GM12878 (cell line): ENCODE measurements at regions not wholly inside any gene's neighbourhood (a gene's known extent, or its start where the extent isn't known, plus 50 kb on each side); places are given as distances from the start of the nearest gene placed in this dataset.

ENCODE experiments used
- ATAC-seq: fragments of 200-7000 bp; cut with Tn5 transposase; 3 replicates; pipeline ENCODE4 v1.9.1; 2020; ENCODE audit warnings: mild to moderate bottlenecking, moderate library complexity
- BruUV-seq: library from RNA; stranded (reverse); fragments of 400-500 nt; replicated peaks from 2 replicates; lab custom pipeline; 2021; lab: Mats Ljungman, UMichigan
- CTCF ChIA-PET: fragments of 300-600 bp; sonication (Branson Sonifier 250); formaldehyde crosslinking; extraction: SDS; loops from one replicate; lab custom pipeline; 2021; ENCODE audit warnings: inconsistent platforms; lab: Yijun Ruan, JAX
- POLR2A ChIA-PET: fragments of 350-600 bp; formaldehyde crosslinking; extraction: SDS; loops from one replicate; lab custom pipeline; 2021; ENCODE audit warnings: inconsistent platforms; lab: Charles Lee
- RAD21 ChIA-PET: fragments of 300-600 bp; sonication (Branson Sonifier 250); formaldehyde crosslinking; loops from one replicate; lab custom pipeline; 2023; ENCODE audit warnings: antibody characterized with exemption; ENCODE audit not compliant: unreplicated experiment; lab: Charles Lee
- SMC1A ChIA-PET: fragments of 300-600 bp; sonication (Branson Sonifier 250); formaldehyde crosslinking; loops from one replicate; lab custom pipeline; 2023; ENCODE audit not compliant: unreplicated experiment, uncharacterized antibody; lab: Charles Lee
- DNase-seq: peaks from one replicate; pipeline ENCODE4 v3.0.0-alpha.2; 2011; ENCODE audit warnings: low read depth, low spot score
- FAIRE-seq: peaks from 3 replicates; lab custom pipeline; 2011; peaks lifted over from hg19 to GRCh38; lab: Jason Lieb, UNC
- H2AFZ ChIP-seq: 2 replicates; pipeline ENCODE4 v1.6.0; 2011; ENCODE audit warnings: low read depth, low read length, control low read depth; ENCODE audit not compliant: control insufficient read depth
- H3K27ac ChIP-seq: 2 replicates; pipeline ENCODE4 v1.5.1; 2011; ENCODE audit warnings: control low read depth; ENCODE audit not compliant: control insufficient read depth, insufficient read depth
- H3K27me3 ChIP-seq, 2 experiments: replicated peaks in 1 of 2; 2 replicates each; pipeline versions ENCODE4 v1.6.0 to v1.6.1; 2011; ENCODE audit warnings: low read length in 1 of 2; ENCODE audit not compliant: control insufficient read depth in 2 of 2, insufficient read depth in 2 of 2
- H3K36me3 ChIP-seq, 2 experiments: 2 replicates each; pipeline ENCODE4 v1.5.1; 2011; ENCODE audit warnings: low read length in 1 of 2; ENCODE audit not compliant: control insufficient read depth in 2 of 2, insufficient read depth in 2 of 2
- H3K4me1 ChIP-seq: 2 replicates; pipeline ENCODE4 v1.6.1; 2011; ENCODE audit warnings: mild to moderate bottlenecking, low read length, moderate library complexity, mixed read lengths; ENCODE audit not compliant: control insufficient read depth, insufficient read depth
- H3K4me2 ChIP-seq: 2 replicates; pipeline ENCODE4 v1.6.0; 2011; ENCODE audit warnings: control low read depth; ENCODE audit not compliant: control insufficient read depth, insufficient read depth
- H3K4me3 ChIP-seq: fragments of 200-600 bp; sonication (generic); 2 replicates; pipeline ENCODE4 v1.5.1; 2016
- H3K79me2 ChIP-seq: 2 replicates; pipeline ENCODE4 v1.6.0; 2011; ENCODE audit warnings: low read length; ENCODE audit not compliant: control insufficient read depth, insufficient read depth
- H3K9ac ChIP-seq: 2 replicates; pipeline ENCODE4 v1.8.0; 2011; ENCODE audit warnings: low read length, control low read depth, mixed read lengths; ENCODE audit not compliant: control insufficient read depth, insufficient read depth
- H3K9me3 ChIP-seq: replicated peaks from 3 replicates; pipeline ENCODE4 v1.5.1; 2011; ENCODE audit warnings: mild to moderate bottlenecking, low read length; ENCODE audit not compliant: control insufficient read depth, insufficient read depth
- H4K20me1 ChIP-seq: 2 replicates; pipeline ENCODE4 v1.6.0; 2011; ENCODE audit not compliant: control insufficient read depth, insufficient read depth
- EED ChIP-seq: sonication (generic); IDR thresholded peaks from 2 replicates; pipeline ENCODE4 v1.6.1; 2016; ENCODE audit warnings: antibody characterized with exemption, low read depth
- FOS ChIP-seq: IDR thresholded peaks from 3 replicates; pipeline ENCODE4 v1.6.1; 2011; ENCODE audit warnings: borderline replicate concordance; ENCODE audit not compliant: insufficient read length; ENCODE audit errors: extremely low read depth
- IKZF1 ChIP-seq: fragments of 450-650 bp; conservative IDR thresholded peaks from 2 replicates; pipeline ENCODE4 v1.6.1; 2017; ENCODE audit warnings: antibody characterized with exemption, mild to moderate bottlenecking
- NRF1 ChIP-seq: conservative IDR thresholded peaks from 2 replicates; pipeline ENCODE4 v1.6.1; 2011; ENCODE audit warnings: mild to moderate bottlenecking, low read depth, low read length, improper control_type of control experiment
- POLR2AphosphoS2 ChIP-seq: IDR thresholded peaks from 2 replicates; pipeline ENCODE4 v1.6.1; 2011; ENCODE audit warnings: low read depth, mild to moderate bottlenecking, low read length, improper control_type of control experiment, moderate library complexity
- SPI1 ChIP-seq: IDR thresholded peaks from 2 replicates; pipeline ENCODE4 v1.6.1; 2011; ENCODE audit warnings: low read depth, mild to moderate bottlenecking, low read length, moderate library complexity, borderline replicate concordance; ENCODE audit not compliant: insufficient read depth
- SREBF2 ChIP-seq: IDR thresholded peaks from 2 replicates; pipeline ENCODE4 v1.6.1; 2012; ENCODE audit warnings: mild to moderate bottlenecking, low read length
- TCF7 ChIP-seq: IDR thresholded peaks from 2 replicates; pipeline ENCODE4 v1.6.1; 2014; ENCODE audit warnings: antibody characterized with exemption, borderline replicate concordance
- ZNF24 ChIP-seq: fragments of 450-650 bp; IDR thresholded peaks from 2 replicates; pipeline ENCODE4 v1.6.1; 2017; ENCODE audit warnings: antibody characterized with exemption, mild to moderate bottlenecking
- WGBS: methylation state at CpG from one replicate; pipeline ENCODE4 v1.1.6; 2016; ENCODE audit warnings: low lambda C conversion rate; ENCODE audit not compliant: insufficient replicate concordance, insufficient coverage; ENCODE audit errors: missing lambda C conversion rate; 5-methylcytosine and 5-hydroxymethylcytosine counted together
- in situ Hi-C: fragments of 300-500 bp; cut with MboI; formaldehyde crosslinking; loops from 9 replicates; pipeline ENCODE4 v1.14.3; 2018; ENCODE audit warnings: mixed read lengths
- intact Hi-C: fragments of 100-400 bp; cut with micrococcal nuclease; formaldehyde crosslinking; loops from one replicate; pipeline ENCODE4 v1.14.2; 2022; ENCODE audit not compliant: unreplicated experiment
- TF ChIP-seq, protein P1 (sequence below): fragments of 150-350 bp; IDR thresholded peaks from 2 replicates; pipeline ENCODE4 v1.6.1; 2016; ENCODE audit warnings: low read depth, low read length
- TF ChIP-seq, protein P2 (sequence below): fragments of 450-650 bp; IDR thresholded peaks from 2 replicates; pipeline ENCODE4 v1.6.1; 2017; ENCODE audit warnings: mild to moderate bottlenecking, low read depth, inconsistent platforms; ENCODE audit not compliant: poor library complexity, severe bottlenecking
- TF ChIP-seq, protein P3 (sequence below): fragments of 450-650 bp; IDR thresholded peaks from 2 replicates; pipeline ENCODE4 v1.6.1; 2016; ENCODE audit warnings: mild to moderate bottlenecking
- TF ChIP-seq, protein P4 (sequence below): fragments of 450-650 bp; IDR thresholded peaks from 2 replicates; pipeline ENCODE4 v1.6.1; 2017; ENCODE audit warnings: borderline replicate concordance

DNA sequence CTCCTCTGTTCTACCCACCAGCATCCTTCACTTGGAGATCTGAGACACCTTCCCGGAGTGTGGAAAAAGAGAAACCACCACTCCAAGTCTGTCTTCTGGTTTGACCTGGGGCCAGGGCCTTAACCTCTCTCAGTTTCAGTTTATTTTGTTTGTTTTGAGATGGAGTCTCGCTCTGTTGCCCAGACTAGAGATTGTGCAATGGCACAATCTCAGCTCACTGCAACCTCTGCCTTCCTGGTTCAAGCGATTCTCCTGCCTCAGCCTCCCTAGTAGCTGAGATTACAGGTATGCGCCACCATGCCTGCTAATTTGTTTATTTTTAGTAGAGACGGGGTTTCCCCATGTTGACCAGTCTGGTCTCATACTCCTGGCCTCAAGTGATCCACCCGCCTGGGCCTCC, 271.1 kb upstream of the TNRC6C start:
- Histone ChIP-seq H3K27ac (no peak overlapping the region), H3K36me3 (no peaks in the 10 kb centered on the region), H3K4me1 (peaks cover 5% of the 10 kb centered on the region), H3K4me2 (no peak overlapping the region), H3K27me3 (no peaks in the 10 kb centered on the region), H3K79me2 (no peaks in the 10 kb centered on the region), H3K4me3 (no peak overlapping the region), H4K20me1 (no peaks in the 10 kb centered on the region), H3K9me3 (no peaks in the 10 kb centered on the region), H3K9ac (no peak overlapping the region), H2AFZ (no peak overlapping the region)
- TF ChIP-seq POLR2AphosphoS2, result no peak
- TF ChIP-seq, protein P1, sequence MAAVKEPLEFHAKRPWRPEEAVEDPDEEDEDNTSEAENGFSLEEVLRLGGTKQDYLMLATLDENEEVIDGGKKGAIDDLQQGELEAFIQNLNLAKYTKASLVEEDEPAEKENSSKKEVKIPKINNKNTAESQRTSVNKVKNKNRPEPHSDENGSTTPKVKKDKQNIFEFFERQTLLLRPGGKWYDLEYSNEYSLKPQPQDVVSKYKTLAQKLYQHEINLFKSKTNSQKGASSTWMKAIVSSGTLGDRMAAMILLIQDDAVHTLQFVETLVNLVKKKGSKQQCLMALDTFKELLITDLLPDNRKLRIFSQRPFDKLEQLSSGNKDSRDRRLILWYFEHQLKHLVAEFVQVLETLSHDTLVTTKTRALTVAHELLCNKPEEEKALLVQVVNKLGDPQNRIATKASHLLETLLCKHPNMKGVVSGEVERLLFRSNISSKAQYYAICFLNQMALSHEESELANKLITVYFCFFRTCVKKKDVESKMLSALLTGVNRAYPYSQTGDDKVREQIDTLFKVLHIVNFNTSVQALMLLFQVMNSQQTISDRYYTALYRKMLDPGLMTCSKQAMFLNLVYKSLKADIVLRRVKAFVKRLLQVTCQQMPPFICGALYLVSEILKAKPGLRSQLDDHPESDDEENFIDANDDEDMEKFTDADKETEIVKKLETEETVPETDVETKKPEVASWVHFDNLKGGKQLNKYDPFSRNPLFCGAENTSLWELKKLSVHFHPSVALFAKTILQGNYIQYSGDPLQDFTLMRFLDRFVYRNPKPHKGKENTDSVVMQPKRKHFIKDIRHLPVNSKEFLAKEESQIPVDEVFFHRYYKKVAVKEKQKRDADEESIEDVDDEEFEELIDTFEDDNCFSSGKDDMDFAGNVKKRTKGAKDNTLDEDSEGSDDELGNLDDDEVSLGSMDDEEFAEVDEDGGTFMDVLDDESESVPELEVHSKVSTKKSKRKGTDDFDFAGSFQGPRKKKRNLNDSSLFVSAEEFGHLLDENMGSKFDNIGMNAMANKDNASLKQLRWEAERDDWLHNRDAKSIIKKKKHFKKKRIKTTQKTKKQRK, result no peak
- TF ChIP-seq TCF7, result no peak
- TF ChIP-seq EED, result no peak
- TF ChIP-seq IKZF1, result no peak
- no peak for TF ChIP-seq SREBF2
- TF ChIP-seq, protein P2, sequence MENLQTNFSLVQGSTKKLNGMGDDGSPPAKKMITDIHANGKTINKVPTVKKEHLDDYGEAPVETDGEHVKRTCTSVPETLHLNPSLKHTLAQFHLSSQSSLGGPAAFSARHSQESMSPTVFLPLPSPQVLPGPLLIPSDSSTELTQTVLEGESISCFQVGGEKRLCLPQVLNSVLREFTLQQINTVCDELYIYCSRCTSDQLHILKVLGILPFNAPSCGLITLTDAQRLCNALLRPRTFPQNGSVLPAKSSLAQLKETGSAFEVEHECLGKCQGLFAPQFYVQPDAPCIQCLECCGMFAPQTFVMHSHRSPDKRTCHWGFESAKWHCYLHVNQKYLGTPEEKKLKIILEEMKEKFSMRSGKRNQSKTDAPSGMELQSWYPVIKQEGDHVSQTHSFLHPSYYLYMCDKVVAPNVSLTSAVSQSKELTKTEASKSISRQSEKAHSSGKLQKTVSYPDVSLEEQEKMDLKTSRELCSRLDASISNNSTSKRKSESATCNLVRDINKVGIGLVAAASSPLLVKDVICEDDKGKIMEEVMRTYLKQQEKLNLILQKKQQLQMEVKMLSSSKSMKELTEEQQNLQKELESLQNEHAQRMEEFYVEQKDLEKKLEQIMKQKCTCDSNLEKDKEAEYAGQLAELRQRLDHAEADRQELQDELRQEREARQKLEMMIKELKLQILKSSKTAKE, result no peak
- no peak for TF ChIP-seq ZNF24
- TF ChIP-seq, protein P3, sequence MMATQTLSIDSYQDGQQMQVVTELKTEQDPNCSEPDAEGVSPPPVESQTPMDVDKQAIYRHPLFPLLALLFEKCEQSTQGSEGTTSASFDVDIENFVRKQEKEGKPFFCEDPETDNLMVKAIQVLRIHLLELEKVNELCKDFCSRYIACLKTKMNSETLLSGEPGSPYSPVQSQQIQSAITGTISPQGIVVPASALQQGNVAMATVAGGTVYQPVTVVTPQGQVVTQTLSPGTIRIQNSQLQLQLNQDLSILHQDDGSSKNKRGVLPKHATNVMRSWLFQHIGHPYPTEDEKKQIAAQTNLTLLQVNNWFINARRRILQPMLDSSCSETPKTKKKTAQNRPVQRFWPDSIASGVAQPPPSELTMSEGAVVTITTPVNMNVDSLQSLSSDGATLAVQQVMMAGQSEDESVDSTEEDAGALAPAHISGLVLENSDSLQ, result no peak
- no peak for TF ChIP-seq SPI1
- TF ChIP-seq, protein P4, sequence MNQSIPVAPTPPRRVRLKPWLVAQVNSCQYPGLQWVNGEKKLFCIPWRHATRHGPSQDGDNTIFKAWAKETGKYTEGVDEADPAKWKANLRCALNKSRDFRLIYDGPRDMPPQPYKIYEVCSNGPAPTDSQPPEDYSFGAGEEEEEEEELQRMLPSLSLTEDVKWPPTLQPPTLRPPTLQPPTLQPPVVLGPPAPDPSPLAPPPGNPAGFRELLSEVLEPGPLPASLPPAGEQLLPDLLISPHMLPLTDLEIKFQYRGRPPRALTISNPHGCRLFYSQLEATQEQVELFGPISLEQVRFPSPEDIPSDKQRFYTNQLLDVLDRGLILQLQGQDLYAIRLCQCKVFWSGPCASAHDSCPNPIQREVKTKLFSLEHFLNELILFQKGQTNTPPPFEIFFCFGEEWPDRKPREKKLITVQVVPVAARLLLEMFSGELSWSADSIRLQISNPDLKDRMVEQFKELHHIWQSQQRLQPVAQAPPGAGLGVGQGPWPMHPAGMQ, result no peak
- TF ChIP-seq NRF1, result no peak
- TF ChIP-seq FOS, result no peak
- ChIA-PET RAD21 (no interaction called here), SMC1A (no interaction called here), POLR2A (no interaction called here), CTCF (no interaction called here)
- BruUV-seq, result no TSS peak
- intact Hi-C loops (no loop called here), in situ Hi-C loops (no loop called here)
- WGBS, result 51% methylated on average over 6 of the region's 6 CpGs
- FAIRE-seq (no peak), ATAC-seq (no peak), DNase-seq (no peak)
